ENCODE measurements at regions not wholly inside any gene's neighbourhood (a gene's known extent, or its start where the extent isn't known, plus 50 kb on each side); places are given as distances from the start of the nearest gene placed in this dataset.

DNA sequence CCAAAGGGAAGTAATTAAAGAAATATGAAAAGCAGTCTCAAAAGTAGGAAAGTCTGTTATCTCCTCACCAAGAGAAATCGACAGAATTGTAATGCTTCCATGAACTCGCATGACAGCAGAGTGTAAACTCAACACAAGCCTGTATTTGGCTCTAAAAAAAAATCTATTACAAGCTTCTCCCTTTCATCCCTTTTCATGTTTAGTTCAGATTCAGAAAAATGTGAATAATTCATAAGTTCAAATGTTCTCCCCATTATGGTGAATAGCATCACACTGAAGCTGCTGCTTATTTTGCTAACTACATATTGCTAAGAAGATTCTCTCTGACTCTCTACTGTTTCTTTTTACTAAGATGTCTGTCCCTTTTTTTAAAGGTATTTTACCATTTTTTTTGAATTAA, 910.3 kb upstream of the MBL2 start:
- Histone ChIP-seq H3K27me3 (no peaks in the 10 kb centered on the region), H3K9me3 (no peaks in the 10 kb centered on the region), H3K4me1 (no peaks in the 10 kb centered on the region), H3K36me3 (no peaks in the 10 kb centered on the region), H3K4me3 (ENCODE audit: low read depth, low read length) (no peak overlapping the region)
- DNase-seq = no peak
- TF ChIP-seq, protein P1, sequence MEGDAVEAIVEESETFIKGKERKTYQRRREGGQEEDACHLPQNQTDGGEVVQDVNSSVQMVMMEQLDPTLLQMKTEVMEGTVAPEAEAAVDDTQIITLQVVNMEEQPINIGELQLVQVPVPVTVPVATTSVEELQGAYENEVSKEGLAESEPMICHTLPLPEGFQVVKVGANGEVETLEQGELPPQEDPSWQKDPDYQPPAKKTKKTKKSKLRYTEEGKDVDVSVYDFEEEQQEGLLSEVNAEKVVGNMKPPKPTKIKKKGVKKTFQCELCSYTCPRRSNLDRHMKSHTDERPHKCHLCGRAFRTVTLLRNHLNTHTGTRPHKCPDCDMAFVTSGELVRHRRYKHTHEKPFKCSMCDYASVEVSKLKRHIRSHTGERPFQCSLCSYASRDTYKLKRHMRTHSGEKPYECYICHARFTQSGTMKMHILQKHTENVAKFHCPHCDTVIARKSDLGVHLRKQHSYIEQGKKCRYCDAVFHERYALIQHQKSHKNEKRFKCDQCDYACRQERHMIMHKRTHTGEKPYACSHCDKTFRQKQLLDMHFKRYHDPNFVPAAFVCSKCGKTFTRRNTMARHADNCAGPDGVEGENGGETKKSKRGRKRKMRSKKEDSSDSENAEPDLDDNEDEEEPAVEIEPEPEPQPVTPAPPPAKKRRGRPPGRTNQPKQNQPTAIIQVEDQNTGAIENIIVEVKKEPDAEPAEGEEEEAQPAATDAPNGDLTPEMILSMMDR (IDR thresholded peaks at IDR 0.05; ENCODE audit: low read depth, low read length) = no peak

DNA sequence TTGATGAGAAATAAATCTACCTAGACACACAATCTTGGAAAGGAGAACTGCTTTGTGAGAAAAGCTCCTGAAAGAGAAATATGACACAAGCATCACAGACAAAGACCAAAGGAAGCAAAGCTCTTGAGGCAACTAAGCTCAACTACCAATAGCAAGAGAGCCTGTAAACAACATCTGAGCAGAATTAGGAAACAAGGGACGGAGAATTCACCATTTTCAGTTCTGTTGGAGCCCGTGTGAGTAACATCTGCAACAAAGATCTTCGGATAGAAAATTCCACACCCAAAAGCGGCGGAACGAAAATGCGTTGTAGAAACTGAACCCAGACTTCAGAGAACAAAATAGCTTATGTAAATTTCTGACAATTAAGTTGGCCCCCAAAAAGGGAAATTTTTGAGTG, 909.9 kb upstream of the MBL2 start:
- H3K36me3 ChIP-seq = no peaks in the 10 kb centered on the region
- no peaks in the 10 kb centered on the region for H3K4me1 ChIP-seq
- DNase-seq = no peak
- no peak overlapping the region for H3K4me3 ChIP-seq (ENCODE audit: low read depth, low read length)
- H3K27me3 ChIP-seq = no peaks in the 10 kb centered on the region
- no peaks in the 10 kb centered on the region for H3K9me3 ChIP-seq
- TF ChIP-seq, protein P1 (IDR thresholded peaks at IDR 0.05; ENCODE audit: low read depth, low read length) = no peak

DNA sequence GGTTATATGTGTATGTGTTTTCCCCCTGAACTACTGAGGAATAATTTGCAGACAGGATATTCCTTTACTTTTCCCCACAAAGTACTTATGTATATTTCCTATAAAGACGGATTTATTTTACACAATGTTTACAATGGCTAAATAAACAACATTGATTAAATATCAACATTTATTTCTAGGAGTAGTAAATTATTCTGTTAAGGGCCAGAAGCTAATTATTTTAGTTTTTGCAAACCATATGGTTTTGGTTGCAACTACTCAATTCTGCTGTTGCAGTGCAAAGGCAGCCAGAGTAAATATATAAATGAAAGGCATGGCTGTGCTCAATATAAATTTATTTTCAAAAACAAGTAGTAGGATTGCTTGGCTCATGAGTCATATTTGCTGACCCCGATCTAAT, 907.1 kb upstream of the MBL2 start:
- Histone ChIP-seq H3K27me3 (no peaks in the 10 kb centered on the region), H3K4me3 (ENCODE audit: low read depth, low read length) (no peak overlapping the region), H3K36me3 (no peaks in the 10 kb centered on the region), H3K4me1 (no peaks in the 10 kb centered on the region), H3K9me3 (no peaks in the 10 kb centered on the region)
- TF ChIP-seq, protein P1 (IDR thresholded peaks at IDR 0.05; ENCODE audit: low read depth, low read length) = no peak
- no peak for DNase-seq

DNA sequence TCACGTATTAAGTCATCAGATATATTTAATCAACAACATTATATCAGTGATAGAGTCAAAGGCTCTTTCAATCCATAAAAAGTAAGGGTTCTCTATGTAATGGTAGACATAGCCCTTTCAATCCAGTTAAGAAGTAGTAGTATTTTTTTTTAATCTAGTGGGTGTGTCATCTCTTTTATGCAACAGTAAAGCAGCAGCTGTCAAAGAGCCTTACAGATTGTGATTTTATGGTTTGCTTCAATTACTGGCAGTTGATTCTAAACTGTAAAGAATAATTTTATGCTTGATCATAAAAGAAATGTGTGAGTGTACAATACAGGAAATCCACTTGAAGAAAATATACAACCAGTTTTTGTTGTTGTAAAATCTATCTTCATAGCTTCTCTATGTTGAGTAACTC, 902.6 kb upstream of the MBL2 start:
- Histone ChIP-seq H3K9me3 (no peaks in the 10 kb centered on the region), H3K36me3 (no peaks in the 10 kb centered on the region), H3K4me3 (ENCODE audit: low read depth, low read length) (no peak overlapping the region), H3K27me3 (no peaks in the 10 kb centered on the region), H3K4me1 (no peaks in the 10 kb centered on the region)
- TF ChIP-seq, protein P1 (IDR thresholded peaks at IDR 0.05; ENCODE audit: low read depth, low read length) = no peak
- DNase-seq = no peak

DNA sequence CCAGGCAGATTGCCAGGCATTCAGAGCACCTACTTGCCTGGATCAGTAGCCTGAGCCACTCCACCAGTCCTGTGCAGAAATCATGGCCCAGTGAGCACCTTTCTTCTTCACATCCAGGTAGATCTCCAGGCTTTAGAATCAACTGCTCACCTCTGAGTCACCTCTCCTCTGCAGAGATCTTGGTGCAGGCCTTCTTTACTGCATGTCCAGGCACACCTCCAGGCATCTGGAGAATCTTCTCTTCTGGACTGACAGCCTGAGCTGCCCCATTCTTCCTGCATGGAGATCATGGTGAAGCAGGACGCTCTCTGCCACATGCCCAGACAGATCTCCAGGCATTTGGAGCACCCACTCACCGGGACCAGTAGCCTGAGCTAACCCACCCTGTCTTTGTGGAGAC, 894.5 kb upstream of the MBL2 start:
- TF ChIP-seq, protein P1 (IDR thresholded peaks at IDR 0.05; ENCODE audit: low read depth, low read length) = no peak
- no peak for DNase-seq
- Histone ChIP-seq H3K27me3 (no peaks in the 10 kb centered on the region), H3K36me3 (no peaks in the 10 kb centered on the region), H3K9me3 (no peaks in the 10 kb centered on the region; the same call in 1 of the 2 replicates), H3K4me3 (ENCODE audit: low read depth, low read length) (no peak overlapping the region), H3K4me1 (no peaks in the 10 kb centered on the region)

DNA sequence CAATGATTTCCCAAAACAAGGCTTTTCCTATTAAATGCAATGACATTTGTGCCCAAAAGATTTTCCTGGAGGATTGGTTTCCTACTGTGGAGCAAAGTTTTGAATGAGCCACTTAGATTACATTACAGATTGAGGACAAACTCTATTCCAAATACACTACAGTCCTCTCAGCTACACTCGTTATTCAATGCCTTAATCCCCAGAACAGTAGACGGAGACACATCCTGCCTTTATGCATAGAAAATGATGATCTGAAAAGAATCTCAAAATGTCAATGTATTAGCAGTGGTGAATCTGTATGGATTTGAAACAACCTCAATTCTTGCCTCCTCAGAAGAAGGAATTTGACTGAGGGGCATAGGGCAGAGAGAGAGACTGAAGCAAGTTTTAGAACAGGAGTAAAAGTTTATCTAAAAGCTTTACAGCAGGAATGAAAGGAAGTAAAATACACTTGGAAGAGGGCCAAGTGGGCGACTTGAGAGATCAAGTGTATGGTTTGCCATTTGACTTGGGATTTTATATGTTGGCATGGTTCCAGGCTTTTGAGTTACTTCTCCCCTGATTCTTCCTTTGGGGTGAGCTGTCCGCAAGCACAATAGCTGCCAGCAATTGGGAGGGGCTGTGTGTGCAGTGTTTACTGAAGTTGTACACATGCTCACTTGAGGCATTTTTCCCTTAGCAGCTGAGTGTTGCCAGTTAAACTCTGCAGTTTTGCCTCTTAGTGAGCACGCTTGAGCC, 891.9 kb upstream of the MBL2 start:
- no peaks in the 10 kb centered on the region for H3K27me3 ChIP-seq
- H3K4me1 ChIP-seq = no peaks in the 10 kb centered on the region
- TF ChIP-seq, protein P1 (IDR thresholded peaks at IDR 0.05; ENCODE audit: low read depth, low read length) = no peak
- DNase-seq = no peak
- no peaks in the 10 kb centered on the region for H3K36me3 ChIP-seq
- H3K9me3 ChIP-seq = no peaks in the 10 kb centered on the region; the same call in 1 of the 2 replicates
- H3K4me3 ChIP-seq (ENCODE audit: low read depth, low read length) = no peak overlapping the region

All from BE2C (cell line).